ENCODE measurements at regions not wholly inside any gene's neighbourhood (a gene's known extent, or its start where the extent isn't known, plus 50 kb on each side); places are given as distances from the start of the nearest gene placed in this dataset.
"Not testable (repeated sequence)": the region's sequence is repeated elsewhere in the genome, so short reads cannot be mapped to it uniquely, and the experiment has no call there.

- no peak for DNase-seq
These were observed 111.3 kb upstream of the MIR17HG start for GRCh38 chr13:91236182-91236581.

GRCh38 chr13:91236921-91237320 is 110.6 kb upstream of the MIR17HG start:
- DNase-seq = no peak

- DNase-seq = no peak
These were observed 109.5 kb upstream of the MIR17HG start for GRCh38 chr13:91238036-91238435.

- DNase-seq = no peak
These were observed 107.1 kb upstream of the MIR17HG start for GRCh38 chr13:91240341-91240740.

- DNase-seq = no peak
These were observed 106.1 kb upstream of the MIR17HG start for GRCh38 chr13:91241221-91241933.

- DNase-seq = no peak
These were observed 104.8 kb upstream of the MIR17HG start for GRCh38 chr13:91242652-91243051.

GRCh38 chr13:91245288-91245687 is 102.2 kb upstream of the MIR17HG start:
- DNase-seq = no peak

- peak in 1 of 2 donors; percentile 55 for DNase-seq
These were observed 99.7 kb upstream of the MIR17HG start for GRCh38 chr13:91247768-91248167.

GRCh38 chr13:91248249-91248648 is 99.2 kb upstream of the MIR17HG start:
- DNase-seq = no peak

- DNase-seq = no peak
These were observed 98.1 kb upstream of the MIR17HG start for GRCh38 chr13:91249370-91249769.

GRCh38 chr13:91249861-91250260 is 97.6 kb upstream of the MIR17HG start:
- no peak for DNase-seq

- DNase-seq = not testable (repeated sequence)
These were observed 95.9 kb upstream of the MIR17HG start for GRCh38 chr13:91251573-91251972.

- DNase-seq = no peak
These were observed 83.0 kb upstream of the MIR17HG start for GRCh38 chr13:91264484-91264883.

GRCh38 chr13:91269237-91269636 is 78.2 kb upstream of the MIR17HG start:
- DNase-seq = no peak

- DNase-seq = no peak
These were observed 77.5 kb upstream of the MIR17HG start for GRCh38 chr13:91270031-91270430.

- no peak for DNase-seq
These were observed 75.2 kb upstream of the MIR17HG start for GRCh38 chr13:91272235-91272777.

- no peak for DNase-seq
These were observed 73.8 kb upstream of the MIR17HG start for GRCh38 chr13:91273675-91274074.

- no peak for DNase-seq
These were observed 70.3 kb upstream of the MIR17HG start for GRCh38 chr13:91277013-91277676.

GRCh38 chr13:91278291-91278690 is 69.2 kb upstream of the MIR17HG start:
- no peak for DNase-seq

GRCh38 chr13:91278888-91279287 is 68.6 kb upstream of the MIR17HG start:
- no peak for DNase-seq

GRCh38 chr13:91280801-91281200 is 66.7 kb upstream of the MIR17HG start:
- DNase-seq = no peak

GRCh38 chr13:91284335-91284734 is 63.2 kb upstream of the MIR17HG start:
- DNase-seq = no peak

GRCh38 chr13:91286317-91286716 is 61.2 kb upstream of the MIR17HG start:
- DNase-seq = no peak

GRCh38 chr13:91291078-91291477 is 56.4 kb upstream of the MIR17HG start:
- DNase-seq = no peak

All from hippocampal formation (tissue), 2 donors.